Smooth muscle cell (in vitro differentiated cells): ENCODE measurements at regions not wholly inside any gene's neighbourhood (a gene's known extent, or its start where the extent isn't known, plus 50 kb on each side); places are given as distances from the start of the nearest gene placed in this dataset.

Experiments
- DNase-seq: peaks from one replicate; lab custom pipeline; 2025; ENCODE audit not compliant: unreplicated experiment; lab: John Stamatoyannopoulos, UW
- H2AFZ ChIP-seq: fragments of 200-600 bp; sonication (generic); 2 replicates; pipeline ENCODE4 v1.6.0; 2016; ENCODE audit warnings: antibody characterized with exemption, low read depth, mild to moderate bottlenecking
- H3F3A ChIP-seq: fragments of 200-600 bp; sonication (generic); 2 replicates; pipeline ENCODE4 v1.6.0; 2017; ENCODE audit warnings: antibody characterized with exemption, low read depth
- H3K27ac ChIP-seq: fragments of 200-600 bp; sonication (generic); 2 replicates; pipeline ENCODE4 v1.5.1; 2016; ENCODE audit warnings: low read depth, mild to moderate bottlenecking
- H3K27me3 ChIP-seq: fragments of 200-600 bp; sonication (generic); 2 replicates; pipeline ENCODE4 v1.6.1; 2016; ENCODE audit warnings: low read depth, mild to moderate bottlenecking
- H3K36me3 ChIP-seq: fragments of 200-600 bp; sonication (generic); 2 replicates; pipeline ENCODE4 v1.5.1; 2016; ENCODE audit warnings: low read depth
- H3K4me1 ChIP-seq: fragments of 200-600 bp; sonication (generic); 2 replicates; pipeline ENCODE4 v1.5.1; 2016; ENCODE audit warnings: low read depth
- H3K4me2 ChIP-seq: fragments of 200-600 bp; sonication (generic); 2 replicates; pipeline ENCODE4 v1.6.0; 2016; ENCODE audit warnings: mild to moderate bottlenecking
- H3K4me3 ChIP-seq: fragments of 200-600 bp; sonication (generic); 2 replicates; pipeline ENCODE4 v1.5.1; 2016; ENCODE audit warnings: mild to moderate bottlenecking
- H3K79me2 ChIP-seq: fragments of 200-600 bp; sonication (generic); 2 replicates; pipeline ENCODE4 v1.6.0; 2016; ENCODE audit warnings: low read depth, mild to moderate bottlenecking
- H3K9ac ChIP-seq: fragments of 200-600 bp; sonication (generic); 2 replicates; pipeline ENCODE4 v1.6.0; 2016; ENCODE audit warnings: low read depth
- H3K9me3 ChIP-seq: fragments of 200-600 bp; sonication (generic); replicated peaks from 2 replicates; pipeline ENCODE4 v1.5.1; 2016; ENCODE audit warnings: low read depth
- H4K20me1 ChIP-seq: fragments of 200-600 bp; sonication (generic); 2 replicates; pipeline ENCODE4 v1.6.0; 2016; ENCODE audit warnings: low read depth
- CTCF ChIP-seq: fragments of 200-600 bp; sonication (generic); IDR thresholded peaks from 2 replicates; pipeline ENCODE4 v1.5.1; 2017; ENCODE audit warnings: borderline replicate concordance, mild to moderate bottlenecking, antibody characterized with exemption; ENCODE audit not compliant: insufficient read depth, poor library complexity, severe bottlenecking
- WGBS: methylation state at CpG from one replicate; pipeline ENCODE4 v1.1.7; 2016; ENCODE audit warnings: low lambda C conversion rate; 5-methylcytosine and 5-hydroxymethylcytosine counted together

GRCh38 chr1:96865731-96866685 is 144.4 kb downstream of the PTBP2 start:
- DNase-seq, result no peak
- Histone ChIP-seq H4K20me1 (no peaks in the 10 kb centered on the region), H3K27me3 (no peaks in the 10 kb centered on the region), H3K9me3 (peaks cover under 1% of the 10 kb centered on the region), H3K9ac (peak overlapping the region; percentile 19), H3K79me2 (no peaks in the 10 kb centered on the region), H3K36me3 (no peaks in the 10 kb centered on the region), H2AFZ (peak overlapping the region; percentile 73), H3K4me1 (no peaks in the 10 kb centered on the region), H3K27ac (peak overlapping the region; percentile 72), H3K4me2 (peak overlapping the region; percentile 9), H3F3A (no peaks in the 10 kb centered on the region), H3K4me3 (no peak overlapping the region)
- TF ChIP-seq CTCF, result no peak
- 52% methylated on average over 3 of the region's 3 CpGs for WGBS

- no peak for TF ChIP-seq CTCF
- no peak overlapping the region for H3K27ac ChIP-seq
- no peak for DNase-seq
- H3K36me3 ChIP-seq, result no peaks in the 10 kb centered on the region
- H3K4me3 ChIP-seq, result no peak overlapping the region
- no peak overlapping the region for H3K4me2 ChIP-seq
- no peaks in the 10 kb centered on the region for H3K4me1 ChIP-seq
- no peak overlapping the region for H2AFZ ChIP-seq
- H3K9me3 ChIP-seq, result peaks cover 12% of the 10 kb centered on the region
- WGBS, result 64% methylated on average over 2 of the region's 2 CpGs
- no peaks in the 10 kb centered on the region for H3K79me2 ChIP-seq
- H4K20me1 ChIP-seq, result no peaks in the 10 kb centered on the region
- no peaks in the 10 kb centered on the region for H3F3A ChIP-seq
- no peaks in the 10 kb centered on the region for H3K27me3 ChIP-seq
- H3K9ac ChIP-seq, result no peak overlapping the region
Measured at GRCh38 chr1:96872757-96873156, 151.2 kb downstream of the PTBP2 start.

GRCh38 chr1:96878640-96879039 is 157.1 kb downstream of the PTBP2 start:
- no peak overlapping the region for H3K4me2 ChIP-seq
- H3K9ac ChIP-seq, result no peak overlapping the region
- no peak overlapping the region for H3K27ac ChIP-seq
- H3K4me1 ChIP-seq, result no peaks in the 10 kb centered on the region
- H3K4me3 ChIP-seq, result no peak overlapping the region
- H3F3A ChIP-seq, result no peaks in the 10 kb centered on the region
- no peaks in the 10 kb centered on the region for H3K27me3 ChIP-seq
- whole genome bisulfite sequencing, result 93% methylated on average over 1 of the region's 1 CpG
- H3K36me3 ChIP-seq, result no peaks in the 10 kb centered on the region
- TF ChIP-seq CTCF, result no peak
- DNase-seq, result no peak
- peak overlapping the region; percentile 18 for H2AFZ ChIP-seq
- H3K9me3 ChIP-seq, result peaks cover 4% of the 10 kb centered on the region
- H3K79me2 ChIP-seq, result no peaks in the 10 kb centered on the region
- no peaks in the 10 kb centered on the region for H4K20me1 ChIP-seq

- no peaks in the 10 kb centered on the region for H3K36me3 ChIP-seq
- no peaks in the 10 kb centered on the region for H3K4me1 ChIP-seq
- H3K4me2 ChIP-seq, result no peak overlapping the region
- TF ChIP-seq CTCF, result no peak
- no peak for DNase-seq
- H4K20me1 ChIP-seq, result no peaks in the 10 kb centered on the region
- H3K9ac ChIP-seq, result no peak overlapping the region
- H3K9me3 ChIP-seq, result no peaks in the 10 kb centered on the region
- H3K4me3 ChIP-seq, result no peak overlapping the region
- H2AFZ ChIP-seq, result no peak overlapping the region
- no peak overlapping the region for H3K27ac ChIP-seq
- H3K79me2 ChIP-seq, result no peaks in the 10 kb centered on the region
- H3F3A ChIP-seq, result no peaks in the 10 kb centered on the region
- H3K27me3 ChIP-seq, result no peaks in the 10 kb centered on the region
Measured at GRCh38 chr1:96880626-96881025, 159.0 kb downstream of the PTBP2 start.
